ENCODE measurements at regions not wholly inside any gene's neighbourhood (a gene's known extent, or its start where the extent isn't known, plus 50 kb on each side); places are given as distances from the start of the nearest gene placed in this dataset.

DNA sequence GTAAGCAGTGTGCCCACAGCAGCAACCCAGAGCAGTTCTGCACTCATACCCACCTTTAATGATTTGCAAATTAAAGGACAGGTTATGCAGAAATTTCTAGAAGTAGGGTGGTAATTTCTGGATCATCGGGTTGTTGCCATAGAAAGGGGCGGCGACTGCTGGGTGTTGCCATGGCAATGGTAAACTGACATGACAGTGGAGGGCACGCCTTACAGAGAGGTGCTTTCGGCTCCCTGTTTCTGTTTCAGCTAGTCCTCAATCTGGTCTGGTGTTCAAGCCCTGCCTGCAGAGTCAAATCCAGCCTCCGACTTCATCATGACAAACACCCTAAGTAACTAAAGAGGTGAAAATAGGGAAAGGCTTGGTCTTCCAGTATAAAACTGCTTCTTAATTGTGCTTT, 667.7 kb downstream of the SOCS6 start:
- no peaks in the 10 kb centered on the region for H3K4me1 Mint-ChIP-seq
- DNase-seq (ENCODE audit: low spot score), result no peak
- ChIA-PET POLR2A (no interaction called here), CTCF (no interaction called here)
- no peak for ATAC-seq
- no peak for TF ChIP-seq RELA (CRISPR knock-in tag; IDR thresholded peaks at IDR 0.05; ENCODE audit: borderline replicate concordance)
- no peak overlapping the region for H3K4me3 Mint-ChIP-seq
- peaks cover 67% of the 10 kb centered on the region for H3K36me3 Mint-ChIP-seq
- no peak overlapping the region for H3K27ac Mint-ChIP-seq
- 0 out of 2 replicates have a peak, but pooled peaks cover 6% of the 10 kb centered on the region for H3K27me3 Mint-ChIP-seq (ENCODE audit: low read depth)
- peaks cover 71% of the 10 kb centered on the region for H3K9me3 Mint-ChIP-seq

GRCh38 chr18:70936160-70936559, 647.3 kb downstream of the SOCS6 start:
- ChIA-PET CTCF (no interaction called here), POLR2A (no interaction called here)
- no peak for DNase-seq (ENCODE audit: low spot score)
- Mint-ChIP-seq H3K36me3 (peaks cover 61% of the 10 kb centered on the region), H3K4me3 (no peak overlapping the region), H3K27me3 (ENCODE audit: low read depth) (no peaks in the 10 kb centered on the region), H3K27ac (no peak overlapping the region), H3K9me3 (peaks cover 88% of the 10 kb centered on the region), H3K4me1 (no peaks in the 10 kb centered on the region)
- TF ChIP-seq NR1H2 (CRISPR knock-in tag; IDR thresholded peaks at IDR 0.05), result no peak
- no peak for TF ChIP-seq USF2 (CRISPR knock-in tag; IDR thresholded peaks at IDR 0.05)
- TF ChIP-seq IRF2 (CRISPR knock-in tag; IDR thresholded peaks at IDR 0.05; ENCODE audit: borderline replicate concordance, low read depth), result no peak
- TF ChIP-seq, protein P1, sequence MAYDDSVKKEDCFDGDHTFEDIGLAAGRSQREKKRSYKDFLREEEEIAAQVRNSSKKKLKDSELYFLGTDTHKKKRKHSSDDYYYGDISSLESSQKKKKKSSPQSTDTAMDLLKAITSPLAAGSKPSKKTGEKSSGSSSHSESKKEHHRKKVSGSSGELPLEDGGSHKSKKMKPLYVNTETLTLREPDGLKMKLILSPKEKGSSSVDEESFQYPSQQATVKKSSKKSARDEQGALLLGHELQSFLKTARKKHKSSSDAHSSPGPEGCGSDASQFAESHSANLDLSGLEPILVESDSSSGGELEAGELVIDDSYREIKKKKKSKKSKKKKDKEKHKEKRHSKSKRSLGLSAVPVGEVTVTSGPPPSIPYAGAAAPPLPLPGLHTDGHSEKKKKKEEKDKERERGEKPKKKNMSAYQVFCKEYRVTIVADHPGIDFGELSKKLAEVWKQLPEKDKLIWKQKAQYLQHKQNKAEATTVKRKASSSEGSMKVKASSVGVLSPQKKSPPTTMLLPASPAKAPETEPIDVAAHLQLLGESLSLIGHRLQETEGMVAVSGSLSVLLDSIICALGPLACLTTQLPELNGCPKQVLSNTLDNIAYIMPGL (CRISPR knock-in tag; IDR thresholded peaks at IDR 0.05), result no peak
- TF ChIP-seq EMX1 (CRISPR knock-in tag; IDR thresholded peaks at IDR 0.05), result no peak
- TF ChIP-seq ZNF416 (CRISPR knock-in tag; IDR thresholded peaks at IDR 0.05), result no peak
- TF ChIP-seq AFF4 (CRISPR knock-in tag; IDR thresholded peaks at IDR 0.05; ENCODE audit: borderline replicate concordance), result no peak
- no peak for TF ChIP-seq E2F5 (CRISPR knock-in tag; IDR thresholded peaks at IDR 0.05)
- TF ChIP-seq TEAD4 (CRISPR knock-in tag; IDR thresholded peaks at IDR 0.05), result no peak
- no peak for TF ChIP-seq JUN (CRISPR knock-in tag; IDR thresholded peaks at IDR 0.05)
- no peak for TF ChIP-seq ZNF219 (CRISPR knock-in tag; IDR thresholded peaks at IDR 0.05; ENCODE audit: borderline replicate concordance)
- no peak for TF ChIP-seq TP53 (CRISPR knock-in tag; IDR thresholded peaks at IDR 0.05)
- TF ChIP-seq GTF2I (CRISPR knock-in tag; conservative IDR thresholded peaks at IDR 0.05), result no peak
- TF ChIP-seq SMAD4 (CRISPR knock-in tag; IDR thresholded peaks at IDR 0.05), result no peak
- no peak for ATAC-seq

- Mint-ChIP-seq H3K9me3 (peaks cover 81% of the 10 kb centered on the region), H3K27ac (no peak overlapping the region), H3K4me3 (no peak overlapping the region), H3K4me1 (no peaks in the 10 kb centered on the region), H3K27me3 (ENCODE audit: low read depth) (no peaks in the 10 kb centered on the region), H3K36me3 (peaks cover 61% of the 10 kb centered on the region)
- ChIA-PET CTCF (no interaction called here), POLR2A (no interaction called here)
- DNase-seq (ENCODE audit: low spot score), result no peak
- no peak for ATAC-seq
- TF ChIP-seq, protein P2, sequence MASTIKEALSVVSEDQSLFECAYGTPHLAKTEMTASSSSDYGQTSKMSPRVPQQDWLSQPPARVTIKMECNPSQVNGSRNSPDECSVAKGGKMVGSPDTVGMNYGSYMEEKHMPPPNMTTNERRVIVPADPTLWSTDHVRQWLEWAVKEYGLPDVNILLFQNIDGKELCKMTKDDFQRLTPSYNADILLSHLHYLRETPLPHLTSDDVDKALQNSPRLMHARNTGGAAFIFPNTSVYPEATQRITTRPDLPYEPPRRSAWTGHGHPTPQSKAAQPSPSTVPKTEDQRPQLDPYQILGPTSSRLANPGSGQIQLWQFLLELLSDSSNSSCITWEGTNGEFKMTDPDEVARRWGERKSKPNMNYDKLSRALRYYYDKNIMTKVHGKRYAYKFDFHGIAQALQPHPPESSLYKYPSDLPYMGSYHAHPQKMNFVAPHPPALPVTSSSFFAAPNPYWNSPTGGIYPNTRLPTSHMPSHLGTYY (CRISPR knock-in tag; IDR thresholded peaks at IDR 0.05), result no peak
- no peak for TF ChIP-seq ESRRA (CRISPR knock-in tag; IDR thresholded peaks at IDR 0.05; ENCODE audit: borderline replicate concordance)
- no peak for TF ChIP-seq ATF1 (CRISPR knock-in tag; IDR thresholded peaks at IDR 0.05)
- TF ChIP-seq JAZF1 (CRISPR knock-in tag; IDR thresholded peaks at IDR 0.05), result no peak
- no peak for TF ChIP-seq ELF4 (CRISPR knock-in tag; IDR thresholded peaks at IDR 0.05; ENCODE audit: low read depth)
Measured at GRCh38 chr18:70931942-70932814, 643.3 kb downstream of the SOCS6 start.
